GM23338 (cell line): ENCODE measurements at regions not wholly inside any gene's neighbourhood (a gene's known extent, or its start where the extent isn't known, plus 50 kb on each side); places are given as distances from the start of the nearest gene placed in this dataset.

Source experiments
- ATAC-seq: fragments of 200-7000 bp; cut with Tn5 transposase; 3 replicates; pipeline ENCODE4 v1.9.1; 2020
- DNase-seq: peaks from one replicate; pipeline ENCODE4 v3.0.0-alpha.2; 2015; ENCODE audit warnings: low spot score
- H2AFZ ChIP-seq: fragments of 200-600 bp; sonication (generic); 2 replicates; pipeline ENCODE4 v1.8.0; 2016; ENCODE audit warnings: antibody characterized with exemption, mild to moderate bottlenecking, moderate library complexity
- H3F3A ChIP-seq: fragments of 200-600 bp; sonication (generic); replicated peaks from 2 replicates; pipeline ENCODE4 v1.8.0; 2017; ENCODE audit warnings: antibody characterized with exemption, mixed run types, low read depth
- H3K27ac ChIP-seq: fragments of 200-600 bp; sonication (generic); 2 replicates; pipeline ENCODE4 v1.6.1; 2016; ENCODE audit warnings: low read depth
- H3K27me3 ChIP-seq: fragments of 200-600 bp; sonication (generic); 2 replicates; pipeline ENCODE4 v1.8.0; 2016; ENCODE audit warnings: mild to moderate bottlenecking, mixed run types, moderate library complexity; ENCODE audit not compliant: insufficient read depth
- H3K36me3 ChIP-seq: fragments of 200-600 bp; sonication (generic); 2 replicates; pipeline ENCODE4 v1.8.0; 2016; ENCODE audit warnings: mild to moderate bottlenecking; ENCODE audit not compliant: insufficient read depth
- H3K4me1 ChIP-seq: fragments of 200-600 bp; sonication (generic); 2 replicates; pipeline ENCODE4 v1.8.0; 2016; ENCODE audit warnings: mild to moderate bottlenecking, moderate library complexity; ENCODE audit not compliant: insufficient read depth
- H3K4me2 ChIP-seq: fragments of 200-600 bp; sonication (generic); 2 replicates; pipeline ENCODE4 v1.7.1; 2017; ENCODE audit warnings: mixed run types
- H3K4me3 ChIP-seq: fragments of 200-600 bp; sonication (generic); 2 replicates; pipeline ENCODE4 v1.6.1; 2016; ENCODE audit warnings: mixed run types
- H3K79me2 ChIP-seq: fragments of 200-600 bp; sonication (generic); replicated peaks from 2 replicates; pipeline ENCODE4 v1.8.0; 2017; ENCODE audit warnings: mild to moderate bottlenecking; ENCODE audit not compliant: insufficient read depth
- H3K9me2 ChIP-seq: fragments of 200-600 bp; sonication (generic); 2 replicates; pipeline ENCODE4 v1.8.0; 2017; ENCODE audit not compliant: insufficient read depth
- H4K20me1 ChIP-seq: fragments of 200-600 bp; sonication (generic); replicated peaks from 2 replicates; pipeline ENCODE4 v1.8.0; 2017; ENCODE audit warnings: mild to moderate bottlenecking; ENCODE audit not compliant: insufficient read depth
- H3K27ac Mint-ChIP-seq: 2 replicates; pipeline ENCODE4 v1.8.0; 2020; ENCODE audit warnings: inconsistent platforms, mild to moderate bottlenecking, moderate library complexity, mixed read lengths
- H3K27me3 Mint-ChIP-seq: 3 replicates; pipeline ENCODE4 v1.8.0; 2022; ENCODE audit warnings: low read depth, mild to moderate bottlenecking, moderate library complexity, mixed read lengths, inconsistent platforms; ENCODE audit not compliant: insufficient read depth, poor library complexity
- H3K36me3 Mint-ChIP-seq: 3 replicates; pipeline ENCODE4 v1.8.0; 2021; ENCODE audit warnings: low read depth, mild to moderate bottlenecking, inconsistent platforms, moderate library complexity, mixed read lengths
- H3K4me1 Mint-ChIP-seq: 3 replicates; pipeline ENCODE4 v1.8.0; 2020; ENCODE audit warnings: mild to moderate bottlenecking, inconsistent platforms, mixed read lengths
- H3K4me3 Mint-ChIP-seq: 3 replicates; pipeline ENCODE4 v1.8.0; 2021; ENCODE audit warnings: moderate library complexity, mild to moderate bottlenecking, inconsistent platforms, mixed read lengths
- H3K9me3 Mint-ChIP-seq: 3 replicates; pipeline ENCODE4 v1.8.0; 2020; ENCODE audit warnings: moderate library complexity, mild to moderate bottlenecking, inconsistent platforms, mixed read lengths
- CREB1 ChIP-seq: fragments of 250-450 bp; sonication (Bioruptor Pico); IDR thresholded peaks from 2 replicates; pipeline ENCODE4 v1.5.0; 2020; ENCODE audit warnings: low read depth, mild to moderate bottlenecking, moderate library complexity
- ETS1 ChIP-seq: IDR thresholded peaks from 2 replicates; pipeline ENCODE4 v1.6.1; 2016; ENCODE audit warnings: antibody characterized with exemption
- EZH2 ChIP-seq: fragments of 200-600 bp; sonication (generic); IDR thresholded peaks from one replicate; pipeline ENCODE4 v1.8.0; 2017; ENCODE audit warnings: antibody characterized with exemption, mild to moderate bottlenecking, low read depth; ENCODE audit not compliant: unreplicated experiment
- EZH2phosphoT487 ChIP-seq: fragments of 200-600 bp; sonication (generic); IDR thresholded peaks from one replicate; pipeline ENCODE4 v1.8.1; 2018; ENCODE audit warnings: antibody characterized with exemption; ENCODE audit not compliant: unreplicated experiment
- JUNB ChIP-seq: IDR thresholded peaks from one replicate; pipeline ENCODE4 v1.6.1; 2016; ENCODE audit warnings: antibody characterized with exemption; ENCODE audit not compliant: unreplicated experiment
- NANOG ChIP-seq: IDR thresholded peaks from 2 replicates; pipeline ENCODE4 v1.6.1; 2016; ENCODE audit warnings: antibody characterized with exemption, borderline replicate concordance
- POLR2AphosphoS5 ChIP-seq: IDR thresholded peaks from 2 replicates; pipeline ENCODE4 v1.6.1; 2016; ENCODE audit warnings: antibody characterized with exemption, low read depth
- STAT1 ChIP-seq: IDR thresholded peaks from one replicate; pipeline ENCODE4 v1.6.1; 2016; ENCODE audit warnings: antibody characterized with exemption; ENCODE audit not compliant: unreplicated experiment
- ZNF114 ChIP-seq: fragments of 250-450 bp; sonication (Bioruptor Pico); IDR thresholded peaks from 2 replicates; pipeline ENCODE4 v1.5.0; 2020; ENCODE audit warnings: mild to moderate bottlenecking, moderate library complexity
- ZNF331 ChIP-seq: fragments of 250-450 bp; sonication (Bioruptor Pico); IDR thresholded peaks from 2 replicates; pipeline ENCODE4 v1.5.0; 2020; ENCODE audit warnings: low read depth, mild to moderate bottlenecking, moderate library complexity
- ZNF462 ChIP-seq: fragments of 250-450 bp; sonication (Bioruptor Pico); IDR thresholded peaks from 2 replicates; pipeline ENCODE4 v1.5.0; 2020; ENCODE audit warnings: mild to moderate bottlenecking, moderate library complexity
- TF ChIP-seq, protein P1 (sequence below), 2 experiments: fragments of 200-600 bp in 1 of 2; sonication (generic) in 1 of 2; conservative IDR thresholded peaks; 2 replicates each; pipeline versions ENCODE4 v1.5.1 to v1.6.1; 2016 to 2017; ENCODE audit warnings: antibody characterized with exemption in 2 of 2, low read depth in 2 of 2, mild to moderate bottlenecking in 2 of 2, moderate library complexity in 1 of 2
- TF ChIP-seq, protein P2 (sequence below): IDR thresholded peaks from one replicate; pipeline ENCODE4 v1.6.1; 2018; ENCODE audit warnings: antibody characterized with exemption; ENCODE audit not compliant: unreplicated experiment

DNA sequence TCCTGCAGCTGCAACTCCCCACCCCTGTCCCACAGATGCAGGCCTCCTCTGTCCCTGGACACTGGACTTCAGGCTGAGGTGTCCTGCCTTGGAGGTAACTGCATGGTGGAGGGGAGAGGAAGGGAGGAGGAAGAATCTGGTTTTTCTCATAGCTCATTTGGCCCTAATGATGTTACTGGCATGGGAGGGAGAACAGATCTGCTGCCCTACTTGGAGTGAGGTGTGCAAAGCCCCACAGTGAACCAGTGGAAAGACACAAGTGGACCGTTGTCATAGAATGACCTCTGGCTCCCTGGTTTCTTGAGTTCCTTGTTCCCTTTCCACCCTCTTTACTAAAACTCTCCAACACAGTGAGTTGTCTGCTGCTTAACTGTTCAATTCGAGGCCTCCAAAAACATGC, 215.9 kb downstream of the BARX2 start:
- Histone ChIP-seq H4K20me1 (no peaks in the 10 kb centered on the region), H3K79me2 (no peaks in the 10 kb centered on the region), H3K27ac (no peak overlapping the region), H3K4me2 (no peak overlapping the region), H2AFZ (no peak overlapping the region), H3K27me3 (no peaks in the 10 kb centered on the region), H3K9me2 (peaks cover 9% of the 10 kb centered on the region; the same call in 1 of the 2 replicates), H3K4me1 (peaks cover 16% of the 10 kb centered on the region; the same call in 1 of the 2 replicates), H3K36me3 (no peaks in the 10 kb centered on the region), H3K4me3 (no peak overlapping the region), H3F3A (no peaks in the 10 kb centered on the region)
- Mint-ChIP-seq H3K36me3 (no peaks in the 10 kb centered on the region), H3K4me3 (no peak overlapping the region), H3K27me3 (peaks cover 4% of the 10 kb centered on the region), H3K4me1 (peaks cover 3% of the 10 kb centered on the region; the same call in 1 of the 3 replicates), H3K27ac (no peak overlapping the region), H3K9me3 (no peaks in the 10 kb centered on the region)
- ATAC-seq, result no peak
- no peak for DNase-seq
- TF ChIP-seq POLR2AphosphoS5 (no peak), JUNB (no peak), NANOG (no peak), EZH2 (no peak), CREB1 (CRISPR knock-in tag) (no peak), ETS1 (no peak), EZH2phosphoT487 (no peak), ZNF462 (CRISPR knock-in tag) (no peak), ZNF114 (CRISPR knock-in tag) (no peak), STAT1 (no peak), ZNF331 (no peak)
- TF ChIP-seq, protein P1, sequence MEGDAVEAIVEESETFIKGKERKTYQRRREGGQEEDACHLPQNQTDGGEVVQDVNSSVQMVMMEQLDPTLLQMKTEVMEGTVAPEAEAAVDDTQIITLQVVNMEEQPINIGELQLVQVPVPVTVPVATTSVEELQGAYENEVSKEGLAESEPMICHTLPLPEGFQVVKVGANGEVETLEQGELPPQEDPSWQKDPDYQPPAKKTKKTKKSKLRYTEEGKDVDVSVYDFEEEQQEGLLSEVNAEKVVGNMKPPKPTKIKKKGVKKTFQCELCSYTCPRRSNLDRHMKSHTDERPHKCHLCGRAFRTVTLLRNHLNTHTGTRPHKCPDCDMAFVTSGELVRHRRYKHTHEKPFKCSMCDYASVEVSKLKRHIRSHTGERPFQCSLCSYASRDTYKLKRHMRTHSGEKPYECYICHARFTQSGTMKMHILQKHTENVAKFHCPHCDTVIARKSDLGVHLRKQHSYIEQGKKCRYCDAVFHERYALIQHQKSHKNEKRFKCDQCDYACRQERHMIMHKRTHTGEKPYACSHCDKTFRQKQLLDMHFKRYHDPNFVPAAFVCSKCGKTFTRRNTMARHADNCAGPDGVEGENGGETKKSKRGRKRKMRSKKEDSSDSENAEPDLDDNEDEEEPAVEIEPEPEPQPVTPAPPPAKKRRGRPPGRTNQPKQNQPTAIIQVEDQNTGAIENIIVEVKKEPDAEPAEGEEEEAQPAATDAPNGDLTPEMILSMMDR (conservative IDR thresholded peaks at IDR 0.05; ENCODE audit: low read depth in 2 of 2), result no peak
- TF ChIP-seq, protein P2, sequence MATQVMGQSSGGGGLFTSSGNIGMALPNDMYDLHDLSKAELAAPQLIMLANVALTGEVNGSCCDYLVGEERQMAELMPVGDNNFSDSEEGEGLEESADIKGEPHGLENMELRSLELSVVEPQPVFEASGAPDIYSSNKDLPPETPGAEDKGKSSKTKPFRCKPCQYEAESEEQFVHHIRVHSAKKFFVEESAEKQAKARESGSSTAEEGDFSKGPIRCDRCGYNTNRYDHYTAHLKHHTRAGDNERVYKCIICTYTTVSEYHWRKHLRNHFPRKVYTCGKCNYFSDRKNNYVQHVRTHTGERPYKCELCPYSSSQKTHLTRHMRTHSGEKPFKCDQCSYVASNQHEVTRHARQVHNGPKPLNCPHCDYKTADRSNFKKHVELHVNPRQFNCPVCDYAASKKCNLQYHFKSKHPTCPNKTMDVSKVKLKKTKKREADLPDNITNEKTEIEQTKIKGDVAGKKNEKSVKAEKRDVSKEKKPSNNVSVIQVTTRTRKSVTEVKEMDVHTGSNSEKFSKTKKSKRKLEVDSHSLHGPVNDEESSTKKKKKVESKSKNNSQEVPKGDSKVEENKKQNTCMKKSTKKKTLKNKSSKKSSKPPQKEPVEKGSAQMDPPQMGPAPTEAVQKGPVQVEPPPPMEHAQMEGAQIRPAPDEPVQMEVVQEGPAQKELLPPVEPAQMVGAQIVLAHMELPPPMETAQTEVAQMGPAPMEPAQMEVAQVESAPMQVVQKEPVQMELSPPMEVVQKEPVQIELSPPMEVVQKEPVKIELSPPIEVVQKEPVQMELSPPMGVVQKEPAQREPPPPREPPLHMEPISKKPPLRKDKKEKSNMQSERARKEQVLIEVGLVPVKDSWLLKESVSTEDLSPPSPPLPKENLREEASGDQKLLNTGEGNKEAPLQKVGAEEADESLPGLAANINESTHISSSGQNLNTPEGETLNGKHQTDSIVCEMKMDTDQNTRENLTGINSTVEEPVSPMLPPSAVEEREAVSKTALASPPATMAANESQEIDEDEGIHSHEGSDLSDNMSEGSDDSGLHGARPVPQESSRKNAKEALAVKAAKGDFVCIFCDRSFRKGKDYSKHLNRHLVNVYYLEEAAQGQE, result no peak
